22Rv1 (cell line): ENCODE measurements at regions not wholly inside any gene's neighbourhood (a gene's known extent, or its start where the extent isn't known, plus 50 kb on each side); places are given as distances from the start of the nearest gene placed in this dataset.

Source experiments
- CTCF ChIP-seq: fragments of 450-650 bp; IDR thresholded peaks from 2 replicates; pipeline ENCODE4 v1.5.1; 2017; ENCODE audit warnings: mild to moderate bottlenecking
- ZFX ChIP-seq: fragments of 450-650 bp; IDR thresholded peaks from 2 replicates; pipeline ENCODE4 v1.6.1; 2017; ENCODE audit warnings: antibody characterized with exemption, borderline replicate concordance

- no peak for TF ChIP-seq CTCF
- TF ChIP-seq ZFX: no peak
These were observed 117.2 kb downstream of the APIP start for GRCh38 chr11:34798985-34799384.
